ENCODE measurements at regions not wholly inside any gene's neighbourhood (a gene's known extent, or its start where the extent isn't known, plus 50 kb on each side); places are given as distances from the start of the nearest gene placed in this dataset.

- in situ Hi-C loops (cut with MboI; ENCODE audit: low pct_unique_long_range_greater_than_20kb, low sequenced_read_pairs, unreplicated experiment): no loop called here
- TF ChIP-seq, protein P1, sequence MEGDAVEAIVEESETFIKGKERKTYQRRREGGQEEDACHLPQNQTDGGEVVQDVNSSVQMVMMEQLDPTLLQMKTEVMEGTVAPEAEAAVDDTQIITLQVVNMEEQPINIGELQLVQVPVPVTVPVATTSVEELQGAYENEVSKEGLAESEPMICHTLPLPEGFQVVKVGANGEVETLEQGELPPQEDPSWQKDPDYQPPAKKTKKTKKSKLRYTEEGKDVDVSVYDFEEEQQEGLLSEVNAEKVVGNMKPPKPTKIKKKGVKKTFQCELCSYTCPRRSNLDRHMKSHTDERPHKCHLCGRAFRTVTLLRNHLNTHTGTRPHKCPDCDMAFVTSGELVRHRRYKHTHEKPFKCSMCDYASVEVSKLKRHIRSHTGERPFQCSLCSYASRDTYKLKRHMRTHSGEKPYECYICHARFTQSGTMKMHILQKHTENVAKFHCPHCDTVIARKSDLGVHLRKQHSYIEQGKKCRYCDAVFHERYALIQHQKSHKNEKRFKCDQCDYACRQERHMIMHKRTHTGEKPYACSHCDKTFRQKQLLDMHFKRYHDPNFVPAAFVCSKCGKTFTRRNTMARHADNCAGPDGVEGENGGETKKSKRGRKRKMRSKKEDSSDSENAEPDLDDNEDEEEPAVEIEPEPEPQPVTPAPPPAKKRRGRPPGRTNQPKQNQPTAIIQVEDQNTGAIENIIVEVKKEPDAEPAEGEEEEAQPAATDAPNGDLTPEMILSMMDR (IDR thresholded peaks at IDR 0.05; ENCODE audit: extremely low read depth, insufficient read depth, missing control alignments): no peak
Measured at GRCh38 chr11:134524201-134524600, 112.2 kb upstream of the B3GAT1 start.

DNA sequence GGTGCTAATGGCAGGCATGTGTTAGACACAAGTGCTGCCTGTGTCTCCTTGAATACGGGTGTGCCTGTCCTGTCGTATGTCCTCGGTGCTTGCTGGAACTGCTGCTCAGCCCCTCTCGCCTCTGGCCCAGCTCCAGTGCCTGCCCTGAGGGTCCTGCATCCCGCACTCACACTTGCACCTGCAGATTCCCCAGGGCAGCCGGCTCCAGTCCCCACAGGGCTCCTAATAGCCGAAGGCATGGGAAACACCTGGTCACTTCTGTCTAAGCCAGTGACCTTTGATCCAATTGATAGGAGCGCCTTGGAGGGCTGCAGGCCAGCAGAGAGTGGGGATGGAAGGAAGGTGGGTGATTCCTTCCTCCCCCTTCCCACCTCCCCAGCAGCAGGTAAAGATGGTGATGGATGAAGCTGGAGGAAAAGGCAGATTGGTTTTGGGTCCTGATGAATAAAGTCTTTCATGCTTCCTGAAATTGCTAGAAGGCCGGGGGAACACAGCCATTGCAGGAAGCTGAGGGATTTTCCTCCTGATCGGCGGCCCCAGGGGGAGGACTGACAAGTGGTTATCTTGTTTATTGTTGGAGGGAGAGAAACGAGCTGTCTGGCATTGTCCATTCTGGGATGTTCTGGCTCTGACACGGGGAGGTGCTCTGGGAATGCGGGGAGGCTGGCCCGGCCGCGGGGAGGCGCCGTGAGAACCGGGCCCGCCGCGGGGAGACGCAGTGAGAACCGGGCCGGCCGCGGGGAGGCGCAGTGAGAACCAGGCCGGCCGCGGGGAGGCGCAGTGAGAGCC lies 110.9 kb upstream of the B3GAT1 start:
- DNase-seq (ENCODE audit: low spot score): no peak
- in situ Hi-C loops (cut with MboI; ENCODE audit: low pct_unique_long_range_greater_than_20kb, low sequenced_read_pairs, unreplicated experiment): no loop called here
- TF ChIP-seq, protein P1 (IDR thresholded peaks at IDR 0.05; ENCODE audit: extremely low read depth, insufficient read depth, missing control alignments): no peak

More at GRCh38 chr11:134524201-134524600, 112.2 kb upstream of the B3GAT1 start:
- DNase-seq (ENCODE audit: low spot score): no peak

GRCh38 chr11:134521452-134522289 lies 109.6 kb upstream of the B3GAT1 start:
- DNase-seq (ENCODE audit: low spot score): no peak
- in situ Hi-C loops (cut with MboI; ENCODE audit: low pct_unique_long_range_greater_than_20kb, low sequenced_read_pairs, unreplicated experiment): no loop called here

DNA sequence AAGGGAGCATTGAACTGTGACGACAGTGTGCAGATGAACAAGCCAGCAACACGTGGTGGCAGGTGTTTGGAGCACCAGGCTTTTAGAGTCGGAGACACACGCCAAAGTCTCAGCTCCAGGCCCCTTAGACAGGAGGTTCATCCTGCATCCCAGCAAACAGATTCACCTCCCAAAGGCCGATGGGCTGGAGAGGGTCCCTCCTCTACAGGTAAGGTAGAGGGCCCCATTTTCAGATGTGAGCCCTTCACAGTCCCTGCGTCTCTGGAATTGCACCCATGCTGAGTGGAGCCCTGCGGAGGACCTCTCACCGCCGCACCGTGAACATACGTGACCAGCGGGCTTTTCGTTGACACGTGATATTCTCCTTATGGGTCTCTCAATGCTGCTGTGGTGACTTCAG lies 109.0 kb upstream of the B3GAT1 start:
- in situ Hi-C loops (cut with MboI; ENCODE audit: low pct_unique_long_range_greater_than_20kb, low sequenced_read_pairs, unreplicated experiment): no loop called here
- TF ChIP-seq, protein P1 (IDR thresholded peaks at IDR 0.05; ENCODE audit: extremely low read depth, insufficient read depth, missing control alignments): no peak
- DNase-seq (ENCODE audit: low spot score): no peak

More at GRCh38 chr11:134521452-134522289, 109.6 kb upstream of the B3GAT1 start:
- TF ChIP-seq, protein P1 (IDR thresholded peaks at IDR 0.05; ENCODE audit: extremely low read depth, insufficient read depth, missing control alignments): no peak

- DNase-seq (ENCODE audit: low spot score): no peak
- TF ChIP-seq, protein P1 (IDR thresholded peaks at IDR 0.05; ENCODE audit: extremely low read depth, insufficient read depth, missing control alignments): no peak
- in situ Hi-C loops (cut with MboI; ENCODE audit: low pct_unique_long_range_greater_than_20kb, low sequenced_read_pairs, unreplicated experiment): no loop called here
Measured at GRCh38 chr11:134519788-134520187, 107.7 kb upstream of the B3GAT1 start.

DNA sequence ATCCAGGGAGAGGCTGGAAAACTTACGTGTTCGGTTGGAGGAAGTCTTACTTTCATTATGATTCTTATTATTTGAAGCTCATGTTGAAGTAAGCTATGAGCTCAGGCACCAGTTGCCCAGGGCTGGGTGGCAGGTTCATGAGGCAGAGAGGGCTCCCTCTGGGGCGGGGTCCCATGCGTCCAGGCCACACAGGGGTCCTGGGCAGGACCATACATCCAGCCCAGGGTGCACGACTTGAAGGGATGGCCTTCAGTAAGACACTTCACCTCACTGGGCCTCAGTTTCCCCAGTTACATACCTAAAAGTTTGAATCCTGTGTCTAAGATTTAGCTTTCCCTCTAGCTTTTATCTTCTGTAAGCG lies 107.3 kb upstream of the B3GAT1 start:
- in situ Hi-C loops (cut with MboI; ENCODE audit: low pct_unique_long_range_greater_than_20kb, low sequenced_read_pairs, unreplicated experiment): no loop called here
- TF ChIP-seq, protein P1 (IDR thresholded peaks at IDR 0.05; ENCODE audit: extremely low read depth, insufficient read depth, missing control alignments): no peak
- DNase-seq (ENCODE audit: low spot score): no peak
